ENCODE measurements at regions not wholly inside any gene's neighbourhood (a gene's known extent, or its start where the extent isn't known, plus 50 kb on each side); places are given as distances from the start of the nearest gene placed in this dataset.

- in situ Hi-C loops (cut with HindIII; ENCODE audit: low pct_unique_long_range_greater_than_20kb, low sequenced_read_pairs) = no loop called here
- DNase-seq (ENCODE audit: low read depth, low spot score) = no peak
Measured at GRCh38 chr5:143456952-143457547, 53.6 kb upstream of the NR3C1 start.

- in situ Hi-C loops (cut with HindIII; ENCODE audit: low pct_unique_long_range_greater_than_20kb, low sequenced_read_pairs) = no loop called here
- DNase-seq (ENCODE audit: low read depth, low spot score) = no peak
Measured at GRCh38 chr5:143454936-143455516, 51.5 kb upstream of the NR3C1 start.

- in situ Hi-C loops (cut with HindIII; ENCODE audit: low pct_unique_long_range_greater_than_20kb, low sequenced_read_pairs) = no loop called here
- no peak for DNase-seq (ENCODE audit: low read depth, low spot score)
Measured at GRCh38 chr5:143453720-143454119, 50.2 kb upstream of the NR3C1 start.

Small RNA genes lying in the stretch of these regions (small RNA-seq; reads per million reads assigned to genes)
- gene MIR5197 (0 reads per million in 2 experiments), gene RNU7-156P (0 reads per million in 2 experiments)

Measured in SK-MEL-5 (cell line).